ENCODE measurements at regions not wholly inside any gene's neighbourhood (a gene's known extent, or its start where the extent isn't known, plus 50 kb on each side); places are given as distances from the start of the nearest gene placed in this dataset.

DNA sequence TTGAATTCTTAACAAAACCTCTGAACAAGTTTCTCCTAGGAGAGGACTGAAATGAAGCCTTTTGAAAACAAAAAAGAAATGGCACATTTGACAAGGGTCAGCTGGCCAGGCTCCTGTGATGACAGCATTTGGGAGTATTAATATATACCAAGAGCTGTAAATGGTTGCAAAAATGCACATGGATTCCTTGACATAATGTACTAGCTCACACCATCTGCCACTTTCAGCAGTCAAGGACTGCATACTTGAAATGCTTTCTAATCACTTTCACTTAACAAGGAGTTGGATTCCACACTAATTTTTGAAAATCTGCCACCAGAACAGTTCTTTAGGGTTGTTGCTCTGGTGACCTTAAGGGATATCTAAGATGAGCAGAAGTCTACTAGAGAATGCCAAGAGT is 236.7 kb upstream of the TOX3 start:
- TF ChIP-seq, protein P1, sequence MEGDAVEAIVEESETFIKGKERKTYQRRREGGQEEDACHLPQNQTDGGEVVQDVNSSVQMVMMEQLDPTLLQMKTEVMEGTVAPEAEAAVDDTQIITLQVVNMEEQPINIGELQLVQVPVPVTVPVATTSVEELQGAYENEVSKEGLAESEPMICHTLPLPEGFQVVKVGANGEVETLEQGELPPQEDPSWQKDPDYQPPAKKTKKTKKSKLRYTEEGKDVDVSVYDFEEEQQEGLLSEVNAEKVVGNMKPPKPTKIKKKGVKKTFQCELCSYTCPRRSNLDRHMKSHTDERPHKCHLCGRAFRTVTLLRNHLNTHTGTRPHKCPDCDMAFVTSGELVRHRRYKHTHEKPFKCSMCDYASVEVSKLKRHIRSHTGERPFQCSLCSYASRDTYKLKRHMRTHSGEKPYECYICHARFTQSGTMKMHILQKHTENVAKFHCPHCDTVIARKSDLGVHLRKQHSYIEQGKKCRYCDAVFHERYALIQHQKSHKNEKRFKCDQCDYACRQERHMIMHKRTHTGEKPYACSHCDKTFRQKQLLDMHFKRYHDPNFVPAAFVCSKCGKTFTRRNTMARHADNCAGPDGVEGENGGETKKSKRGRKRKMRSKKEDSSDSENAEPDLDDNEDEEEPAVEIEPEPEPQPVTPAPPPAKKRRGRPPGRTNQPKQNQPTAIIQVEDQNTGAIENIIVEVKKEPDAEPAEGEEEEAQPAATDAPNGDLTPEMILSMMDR (IDR thresholded peaks at IDR 0.05), result no peak
- no peak for TF ChIP-seq POLR2A (IDR thresholded peaks at IDR 0.05)

All from testis (tissue), 2 donors.